Activated CD8-positive, alpha-beta memory T cell treated with anti-CD3 and anti-CD28 coated beads for 24 hours (primary cell): ENCODE measurements at regions not wholly inside any gene's neighbourhood (a gene's known extent, or its start where the extent isn't known, plus 50 kb on each side); places are given as distances from the start of the nearest gene placed in this dataset.
"Not testable (repeated sequence)": the region's sequence is repeated elsewhere in the genome, so short reads cannot be mapped to it uniquely, and the experiment has no call there.

ENCODE experiments used
- DNase-seq: peaks from one replicate; pipeline ENCODE4 v3.0.0-alpha.2; 2020

DNA sequence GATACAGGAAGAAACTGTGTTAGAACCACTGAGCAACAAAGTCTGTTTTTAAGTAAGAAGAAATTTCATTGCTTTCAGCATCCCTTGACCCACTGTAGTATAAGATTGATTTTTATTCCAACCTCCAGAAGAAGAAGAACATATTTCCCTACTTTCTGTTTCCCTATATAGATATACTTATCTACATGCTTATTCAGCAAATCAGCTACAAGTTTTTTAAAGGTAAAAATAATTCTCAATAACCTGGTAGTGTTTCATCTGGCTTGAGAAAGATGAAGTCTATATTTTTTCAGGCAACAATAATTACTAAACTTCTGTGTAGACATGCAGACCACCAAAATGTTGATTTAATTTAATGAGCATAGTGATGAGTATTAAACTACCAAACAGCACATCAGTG lies 201.0 kb downstream of the OSTF1 start:
- DNase-seq: no peak

- no peak for DNase-seq
Measured at GRCh38 chr9:75299324-75299723, 211.0 kb downstream of the OSTF1 start.

- no peak for DNase-seq
Measured at GRCh38 chr9:75333624-75334023, 245.3 kb downstream of the OSTF1 start.

GRCh38 chr9:75358846-75359245 lies 270.5 kb downstream of the OSTF1 start:
- DNase-seq: no peak

- no peak for DNase-seq
Measured at GRCh38 chr9:75359638-75360037, 271.3 kb downstream of the OSTF1 start.

- no peak for DNase-seq
Measured at GRCh38 chr9:75360252-75360651, 271.9 kb downstream of the OSTF1 start.

DNA sequence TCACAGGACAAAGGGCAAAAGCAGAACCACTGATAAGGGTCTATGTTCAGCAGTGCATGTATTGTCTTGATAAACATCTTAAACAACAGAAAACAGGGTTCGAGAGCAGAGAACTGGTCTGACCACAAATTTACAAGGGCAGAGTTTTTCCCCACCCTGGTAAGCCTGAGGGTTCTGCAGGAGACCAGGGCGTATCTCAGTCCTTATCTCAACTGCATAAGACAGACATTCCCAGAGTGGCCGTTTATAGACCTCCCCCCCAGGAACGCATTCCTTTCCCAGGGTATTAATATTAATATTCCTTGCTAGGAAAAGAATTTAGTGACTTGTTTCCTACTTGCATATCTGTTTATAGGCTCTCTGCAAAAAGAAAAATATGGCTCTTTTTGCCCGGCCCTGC lies 274.1 kb downstream of the OSTF1 start:
- DNase-seq: not testable (repeated sequence)

DNA sequence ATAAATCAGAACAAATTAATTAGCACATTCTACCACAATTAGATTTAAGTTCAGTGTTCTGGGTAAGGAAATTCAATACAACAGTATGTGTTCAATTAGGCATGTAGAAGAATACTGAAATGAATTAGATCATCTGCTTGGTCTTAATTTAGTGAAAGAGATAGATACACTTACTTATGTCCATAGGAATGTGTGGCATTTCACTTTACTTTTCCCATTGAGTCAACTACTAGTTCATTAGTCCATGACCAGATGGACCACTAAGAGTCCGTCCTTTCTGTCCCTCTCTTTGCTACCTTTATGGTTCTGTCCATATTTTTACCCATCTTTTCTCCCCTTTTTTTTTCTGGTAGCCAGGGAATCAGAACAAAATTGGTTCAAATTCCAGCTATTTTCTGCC lies 276.9 kb downstream of the OSTF1 start:
- DNase-seq: no peak

- DNase-seq: no peak
Measured at GRCh38 chr9:75369989-75370388, 281.7 kb downstream of the OSTF1 start.

DNA sequence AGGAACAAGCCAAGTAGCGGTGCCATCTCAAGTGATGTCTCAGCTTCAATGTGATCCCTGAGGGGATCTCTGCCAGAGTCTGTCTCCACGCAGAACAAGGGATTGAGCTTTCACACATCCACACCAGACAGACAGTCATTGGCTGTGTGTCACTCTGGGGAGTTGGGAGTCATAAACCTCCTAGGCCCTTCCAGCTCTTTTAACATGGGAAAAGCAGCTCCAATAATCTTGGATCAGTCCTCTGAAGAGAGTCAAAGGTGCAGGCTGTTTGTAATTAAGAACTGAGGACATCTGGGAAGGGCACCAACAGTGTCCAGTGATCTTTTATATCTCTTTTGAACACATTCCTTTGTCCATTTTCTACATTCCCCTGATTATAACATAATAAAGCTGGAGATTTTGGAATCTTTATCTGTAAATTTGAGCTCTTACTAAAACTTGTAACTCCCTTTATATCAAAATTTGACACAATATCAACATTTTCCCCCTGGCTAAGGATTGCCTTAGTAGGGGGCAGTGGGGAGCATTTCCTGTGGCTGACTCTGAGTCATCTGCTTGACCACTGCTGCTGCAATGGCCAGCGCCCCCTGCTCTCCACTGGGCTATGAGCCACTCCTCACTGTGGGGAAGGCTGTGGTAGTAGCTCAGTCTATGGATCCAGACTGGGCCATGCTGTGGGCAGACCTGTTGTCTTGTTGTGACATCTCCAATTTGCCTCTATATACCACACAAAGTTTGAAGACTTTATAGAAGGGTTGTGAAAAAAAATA lies 284.4 kb downstream of the OSTF1 start:
- no peak for DNase-seq

GRCh38 chr9:75376680-75377254 lies 288.5 kb downstream of the OSTF1 start:
- DNase-seq: no peak

DNA sequence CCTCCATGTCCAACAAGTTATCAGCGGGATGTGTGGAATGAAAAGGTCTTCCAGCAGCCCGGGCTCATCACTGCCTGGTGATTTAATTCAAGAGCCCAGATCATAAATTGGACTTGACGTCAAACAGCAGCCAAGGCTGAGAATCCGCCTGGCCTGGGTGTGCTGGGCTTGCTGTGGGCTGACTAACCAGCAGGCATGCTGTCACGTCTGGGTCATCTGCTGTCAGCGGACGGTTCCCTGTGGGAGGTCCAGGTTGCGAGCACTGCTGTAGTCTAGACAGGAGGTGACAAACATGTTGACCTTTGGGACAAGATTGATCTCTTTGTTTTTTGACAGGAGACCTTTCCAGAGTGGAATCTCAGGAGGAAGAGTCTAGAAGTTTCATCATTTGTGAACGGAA lies 289.7 kb downstream of the OSTF1 start:
- no peak for DNase-seq

DNA sequence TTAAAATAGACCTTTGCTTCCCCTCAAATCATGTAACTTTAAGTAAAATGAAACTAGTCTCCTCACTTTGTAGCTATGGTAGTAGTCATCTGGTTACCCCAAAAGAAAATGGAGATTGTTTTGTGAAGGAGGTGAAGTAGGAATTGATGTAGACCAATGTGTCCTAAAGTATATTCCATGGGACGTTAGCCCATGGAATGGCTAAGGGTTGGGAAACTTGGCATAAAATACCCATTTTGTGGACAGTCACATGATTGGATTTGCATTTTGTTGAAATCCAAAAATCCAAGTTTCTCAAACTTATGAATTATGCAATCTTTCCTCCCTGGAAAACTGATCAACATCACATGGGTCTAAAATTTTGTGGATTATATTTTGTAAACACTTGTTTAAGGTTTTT lies 290.6 kb downstream of the OSTF1 start:
- DNase-seq: no peak

- no peak for DNase-seq
Measured at GRCh38 chr9:75382126-75382525, 293.8 kb downstream of the OSTF1 start.

- not testable (repeated sequence) for DNase-seq
Measured at GRCh38 chr9:75383420-75384034, 295.2 kb downstream of the OSTF1 start.

DNA sequence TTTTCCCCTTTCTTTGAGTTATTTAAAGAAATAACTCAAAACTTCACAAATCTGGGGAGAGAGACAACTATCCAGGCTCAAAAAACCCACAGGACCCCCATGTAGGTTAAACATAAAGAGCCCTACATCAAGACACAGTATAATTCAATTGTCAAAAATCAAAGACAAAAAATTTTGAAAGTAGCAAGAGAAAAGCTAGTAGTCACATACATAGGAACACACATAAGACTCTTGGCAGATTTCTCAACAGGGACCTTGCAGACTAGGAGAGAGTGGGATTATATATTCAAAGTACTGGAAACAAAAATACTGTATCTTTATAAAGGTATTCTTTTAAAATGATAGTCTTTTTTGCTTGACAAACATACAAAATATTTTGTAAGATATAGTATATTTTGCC lies 296.9 kb downstream of the OSTF1 start:
- DNase-seq: no peak

GRCh38 chr9:75389101-75389500 lies 300.8 kb downstream of the OSTF1 start:
- DNase-seq: no peak

- DNase-seq: no peak
Measured at GRCh38 chr9:75390951-75391350, 302.6 kb downstream of the OSTF1 start.

- DNase-seq: no peak
Measured at GRCh38 chr9:75391497-75391896, 303.2 kb downstream of the OSTF1 start.

DNA sequence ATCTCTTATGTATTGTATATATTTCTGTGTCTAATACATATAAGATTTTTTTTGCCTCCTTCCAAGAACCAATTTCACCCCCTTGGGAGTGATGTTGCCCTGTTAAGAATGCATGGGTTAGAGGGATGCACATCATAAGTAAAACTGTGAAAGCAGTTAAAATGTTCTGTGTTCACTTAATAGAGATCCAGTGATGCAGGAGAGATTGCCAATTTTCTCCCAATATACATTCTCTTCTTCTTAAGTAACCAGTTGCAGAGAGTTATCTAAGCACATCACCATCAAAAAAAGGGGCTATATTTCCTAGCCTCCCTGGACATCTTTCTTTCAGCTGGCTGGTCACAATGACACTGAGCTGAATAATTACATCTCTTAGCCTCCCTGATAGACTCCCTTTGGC lies 307.0 kb downstream of the OSTF1 start:
- no peak for DNase-seq

DNA sequence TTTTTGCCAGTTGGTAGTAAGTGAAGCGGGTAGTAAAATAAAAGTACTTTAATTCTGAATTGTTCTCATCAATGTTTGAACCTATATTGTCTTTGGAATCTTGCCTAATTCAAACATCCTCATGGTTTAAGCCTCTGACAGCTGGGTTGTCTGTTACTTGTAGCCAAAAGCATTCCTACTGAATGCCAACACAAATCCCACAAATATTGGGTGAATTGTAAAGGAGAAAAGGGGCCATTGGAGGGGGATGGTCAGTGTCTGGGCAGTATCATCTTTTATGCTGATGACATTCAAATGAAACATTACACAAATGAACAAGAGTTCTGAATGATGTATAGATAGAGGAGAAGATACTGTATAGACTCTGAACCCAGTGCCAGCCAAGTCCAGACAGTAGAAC lies 309.5 kb downstream of the OSTF1 start:
- DNase-seq: no peak

- no peak for DNase-seq
Measured at GRCh38 chr9:75408391-75408790, 320.1 kb downstream of the OSTF1 start.

DNA sequence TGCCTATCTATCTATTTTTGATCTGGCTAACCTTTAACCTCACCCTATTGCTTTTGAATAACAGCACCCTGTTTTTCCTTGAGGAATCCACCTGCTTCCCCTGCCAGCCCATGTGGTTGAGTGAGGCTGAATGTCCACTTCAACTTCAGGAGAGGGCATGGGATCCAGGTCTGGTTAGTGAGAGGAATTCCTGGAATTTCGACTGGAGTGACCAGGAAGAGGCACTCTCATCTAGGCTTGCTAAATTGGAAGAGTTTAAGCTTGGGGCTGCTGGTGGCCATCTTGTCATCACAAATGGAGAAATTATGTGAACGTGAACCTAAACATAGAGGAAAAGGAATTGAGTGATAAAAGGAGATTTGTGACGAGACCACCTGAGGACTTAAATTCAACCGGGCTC lies 322.1 kb downstream of the OSTF1 start:
- no peak for DNase-seq

- DNase-seq: no peak
Measured at GRCh38 chr9:75414371-75415160, 326.3 kb downstream of the OSTF1 start.
